Dedifferentiated amniotic fluid mesenchymal stem cell (primary cell): ENCODE measurements at regions not wholly inside any gene's neighbourhood (a gene's known extent, or its start where the extent isn't known, plus 50 kb on each side); places are given as distances from the start of the nearest gene placed in this dataset.

Experiments used
- DNase-seq: peaks from one replicate; pipeline ENCODE4 v3.0.0-alpha.2; 2016; ENCODE audit errors: extremely low spot score

DNA sequence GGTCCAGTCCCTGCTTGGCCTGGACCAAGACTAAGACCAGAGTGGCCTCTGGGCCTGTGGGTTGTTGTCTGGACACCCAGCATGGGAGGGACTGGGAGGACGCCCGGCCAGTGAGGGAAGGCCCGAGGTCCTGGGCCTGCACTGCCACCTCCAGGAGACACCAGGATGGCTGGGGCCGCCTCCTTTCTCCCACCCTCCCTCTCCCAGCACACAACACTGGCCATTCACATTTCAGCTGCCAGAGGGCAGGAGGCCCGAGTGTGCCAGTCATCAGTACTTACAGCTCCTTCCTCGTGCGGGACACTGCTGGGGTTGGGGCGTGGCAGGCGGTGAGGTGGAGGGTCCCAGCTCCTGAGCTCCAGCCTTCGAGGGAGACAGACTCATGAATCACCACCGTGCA, 133.5 kb downstream of the ASB1 start:
- DNase-seq, result no peak

DNA sequence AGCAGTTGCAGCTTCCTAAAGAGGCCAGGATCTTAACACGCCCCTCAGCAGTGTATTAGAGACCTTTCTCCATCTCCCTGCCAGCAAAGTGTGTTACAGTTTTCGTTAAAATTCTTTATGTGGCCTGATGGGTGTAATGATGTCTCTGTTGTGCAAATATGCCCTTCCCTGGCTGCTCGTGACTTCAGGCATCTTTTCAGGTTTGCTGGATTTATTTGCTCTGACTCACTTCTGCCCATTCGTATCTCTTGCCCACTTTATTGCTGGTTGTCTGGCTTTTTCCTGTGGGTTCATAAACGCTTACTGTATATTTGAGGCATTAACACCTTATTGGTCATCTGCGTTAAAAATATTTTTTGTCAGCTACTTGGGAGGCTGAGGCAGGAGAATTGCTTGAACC, 134.5 kb downstream of the ASB1 start:
- DNase-seq, result no peak

DNA sequence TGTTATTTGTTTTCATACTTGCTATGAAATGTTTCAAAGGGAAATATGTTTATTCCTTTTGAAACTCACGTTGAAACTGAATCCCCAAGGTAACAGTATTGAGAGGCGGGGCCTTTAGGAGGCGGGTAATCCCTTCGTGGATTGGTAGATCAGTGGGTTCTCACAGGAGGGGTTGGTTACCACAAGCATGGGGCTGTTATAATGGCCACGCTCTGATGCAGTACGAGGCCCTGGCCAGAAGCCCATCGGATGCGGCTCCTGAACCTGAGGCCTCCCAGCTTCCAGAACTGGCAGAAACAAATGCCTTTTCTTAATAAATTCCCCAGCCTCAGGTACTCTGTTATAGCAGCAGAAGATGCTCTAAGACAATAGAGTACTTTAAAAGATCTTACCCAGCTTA, 135.7 kb downstream of the ASB1 start:
- no peak for DNase-seq

DNA sequence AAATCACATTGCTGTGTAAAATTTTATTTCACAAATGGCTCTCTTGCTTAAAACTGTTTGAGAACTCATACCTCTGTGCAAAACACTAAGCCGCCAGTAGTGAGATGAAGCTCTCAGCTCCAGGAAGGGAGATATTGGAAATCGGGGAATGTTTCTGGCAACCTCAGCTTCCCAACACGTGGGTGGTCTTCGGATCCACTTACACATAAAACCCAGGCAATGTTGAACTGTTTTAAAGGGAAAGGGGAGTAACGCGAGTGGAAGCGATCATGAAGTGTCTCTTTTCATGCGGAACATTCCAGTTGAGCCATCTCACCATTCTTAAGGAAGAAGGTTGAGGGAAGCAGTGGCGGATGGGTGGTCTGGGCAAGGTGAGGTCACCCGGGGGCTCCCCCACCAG, 136.8 kb downstream of the ASB1 start:
- DNase-seq, result no peak

DNA sequence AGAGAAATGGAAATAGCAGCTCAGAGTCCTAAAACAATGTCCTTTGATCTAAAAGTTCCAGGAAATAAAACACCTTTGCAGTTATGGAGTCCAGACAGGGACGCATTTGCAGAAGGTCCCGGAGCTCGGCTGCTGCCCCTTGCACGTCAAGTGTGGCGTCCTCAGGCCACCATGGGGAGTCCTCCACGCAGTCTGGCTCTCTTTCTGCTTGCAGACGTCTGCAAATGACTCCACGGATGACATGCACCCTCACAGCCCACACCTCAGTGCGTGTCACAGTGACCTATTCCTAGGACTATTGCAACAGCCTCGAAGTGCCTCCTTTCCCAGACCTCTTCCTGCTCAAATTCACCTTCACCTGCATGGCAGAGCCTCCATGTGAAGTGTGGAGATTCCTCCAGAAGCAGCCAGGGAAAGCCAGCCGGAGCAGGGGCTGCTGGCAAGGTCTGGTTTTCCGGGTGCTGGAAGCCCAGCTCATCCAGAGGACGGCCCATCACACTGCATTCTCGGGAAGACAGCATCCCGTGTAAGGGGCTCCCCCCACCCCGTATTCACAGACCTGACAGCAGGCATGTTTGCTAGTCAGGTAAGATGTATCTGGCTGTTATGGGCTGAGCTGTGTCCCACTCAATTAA, 137.7 kb downstream of the ASB1 start:
- DNase-seq, result no peak

DNA sequence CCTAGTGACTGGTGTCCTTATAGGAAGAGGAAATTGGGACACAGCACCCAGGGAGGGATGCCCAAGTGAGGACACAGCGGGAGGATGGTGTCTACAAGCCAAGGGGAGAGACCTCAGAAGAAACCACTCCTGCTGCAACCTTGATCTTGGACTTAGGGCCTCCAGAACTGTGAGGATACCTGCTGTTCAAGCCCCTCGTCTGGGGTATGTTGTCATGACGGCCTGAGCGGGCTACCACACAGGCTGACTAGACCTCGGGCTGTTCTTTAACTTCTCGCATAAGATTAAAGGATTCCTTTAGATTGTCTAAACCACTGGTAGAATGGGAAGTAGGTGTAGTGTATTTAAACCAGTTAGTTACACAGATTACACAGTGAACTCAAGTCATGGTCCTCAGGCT, 138.3 kb downstream of the ASB1 start:
- no peak for DNase-seq

DNA sequence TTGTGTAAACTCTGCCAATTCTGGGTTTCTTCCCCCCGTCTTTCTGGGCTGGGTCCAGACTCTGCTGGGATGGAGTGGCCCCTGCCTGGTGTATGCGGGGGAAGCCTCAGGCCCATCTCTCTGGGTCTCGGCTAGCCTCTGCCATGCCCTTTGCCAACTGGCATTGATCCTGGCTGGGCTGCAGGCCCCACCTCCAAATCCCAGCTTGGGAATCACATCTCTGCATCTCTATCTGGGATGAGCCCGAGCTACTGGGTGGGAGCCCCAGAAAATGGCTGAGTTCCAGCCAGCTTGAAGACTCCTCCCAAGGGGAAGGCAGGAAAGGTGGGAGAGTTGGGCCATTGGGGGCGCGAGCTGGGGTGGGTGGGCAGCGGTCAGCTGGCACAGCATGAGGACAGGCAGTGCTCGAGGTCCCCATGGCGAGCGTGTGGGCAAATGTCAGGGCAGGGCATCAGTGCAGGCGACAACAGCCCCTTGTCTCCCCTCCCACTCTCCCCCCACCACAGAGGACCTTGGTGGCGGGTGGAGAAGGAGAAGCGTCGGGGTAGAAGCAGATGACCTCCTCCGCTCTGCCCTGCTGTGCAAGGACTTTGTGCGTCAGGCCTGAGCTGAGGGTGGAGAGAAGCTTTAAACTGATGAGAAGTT, 139.4 kb downstream of the ASB1 start:
- no peak for DNase-seq

DNA sequence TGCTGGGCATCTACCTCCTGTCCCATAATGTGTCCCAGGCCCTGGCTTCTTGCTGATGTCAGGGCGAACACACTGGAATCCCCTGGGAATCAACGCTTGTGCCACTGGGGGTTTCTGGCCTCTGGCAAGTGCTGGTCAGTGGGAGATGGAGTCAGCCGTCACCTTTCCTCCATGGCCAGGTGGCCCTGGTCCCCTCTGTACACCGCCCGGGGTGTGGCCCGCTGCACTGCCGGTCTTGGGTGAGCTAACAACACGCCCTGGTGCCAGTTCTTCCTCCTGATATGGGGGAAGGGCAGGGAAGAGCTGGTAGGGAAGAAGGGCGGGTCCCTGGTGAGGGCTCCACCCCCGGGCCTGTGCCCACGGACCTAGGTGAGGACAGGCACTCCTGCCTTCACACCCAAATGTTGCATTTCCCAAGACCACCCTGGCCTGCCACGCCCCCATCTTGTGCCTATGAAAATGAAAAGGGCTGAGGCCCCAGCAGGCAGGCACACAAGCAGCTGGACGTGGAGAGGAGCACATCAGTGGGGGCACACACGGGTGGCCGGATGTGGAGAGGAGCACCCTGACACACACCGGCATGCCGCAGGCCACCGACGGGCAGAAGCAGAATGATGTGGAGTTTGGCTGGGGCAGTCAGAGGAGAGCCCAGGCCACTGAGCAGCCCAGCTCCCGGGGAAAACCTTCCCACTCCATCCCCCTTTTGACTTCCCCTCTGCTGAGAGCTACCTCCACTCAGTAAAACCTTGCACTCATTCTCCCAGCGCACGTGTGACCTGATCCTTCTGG, 140.5 kb downstream of the ASB1 start:
- DNase-seq, result no peak

DNA sequence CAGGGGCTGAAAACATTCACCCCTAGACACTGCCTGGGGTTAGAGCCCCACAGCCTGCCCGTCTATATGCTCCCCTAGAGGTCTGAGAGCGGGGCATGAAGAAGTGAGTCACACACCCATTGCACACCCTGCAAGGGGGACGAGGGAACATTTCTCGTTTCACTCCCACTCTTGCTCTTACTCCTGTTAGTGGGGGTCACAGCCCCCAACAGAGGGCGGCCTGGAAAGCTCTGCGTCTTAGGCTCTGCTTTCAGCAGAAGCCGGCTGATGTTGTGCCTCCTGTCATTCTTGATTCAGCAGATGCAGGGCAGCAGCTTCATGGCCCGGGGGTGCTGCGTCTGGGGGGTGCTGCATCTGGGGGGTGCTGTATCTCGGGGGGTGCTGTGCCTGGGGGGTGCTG, 141.3 kb downstream of the ASB1 start:
- no peak for DNase-seq

DNA sequence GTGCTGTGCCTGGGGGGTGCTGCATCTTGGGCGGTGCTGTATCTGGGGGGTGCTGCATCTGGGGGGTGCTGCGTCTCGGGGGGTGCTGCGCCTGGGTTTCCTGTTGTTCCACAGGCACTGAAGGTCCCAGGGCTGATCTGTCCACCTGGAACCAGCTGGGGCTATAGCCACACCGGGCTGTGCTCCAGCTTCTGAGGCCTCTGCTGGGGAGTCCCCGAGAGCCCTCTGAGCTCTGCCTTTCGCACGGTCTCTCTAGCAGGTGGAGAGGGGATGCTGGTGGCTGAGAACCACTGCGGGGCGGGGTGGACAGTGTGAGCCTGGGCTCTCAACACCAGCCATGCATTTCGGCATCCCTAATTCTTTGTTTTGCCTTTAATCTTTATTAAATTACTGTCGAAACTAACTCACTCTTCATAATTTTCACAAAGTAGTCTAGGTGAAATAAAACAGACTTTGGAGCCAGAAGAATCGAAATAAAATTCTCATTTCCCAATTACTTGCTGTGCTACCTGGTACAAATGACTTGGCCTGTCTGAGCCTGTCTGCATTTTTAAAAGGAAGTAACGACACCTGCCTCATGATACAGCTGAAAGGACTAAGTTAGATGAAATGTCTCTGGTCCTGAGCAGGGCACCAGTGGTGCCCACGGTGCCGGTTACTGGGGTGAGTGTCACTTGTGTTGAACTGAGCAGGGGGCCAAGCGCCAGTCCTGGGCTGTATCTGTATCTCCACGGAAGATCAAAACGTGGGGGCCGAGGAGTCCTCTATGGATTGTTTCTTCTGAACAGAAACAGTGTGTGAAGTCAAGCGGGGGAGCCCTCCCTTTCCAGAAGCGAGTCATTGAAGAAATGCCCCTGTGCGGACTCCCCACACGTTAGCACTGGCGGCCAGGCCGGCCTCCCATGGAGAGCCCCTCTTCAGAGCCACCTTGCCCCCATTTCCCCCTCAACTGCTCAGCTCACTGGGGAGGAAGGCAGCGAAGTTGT, 142.0 kb downstream of the ASB1 start:
- DNase-seq, result no peak

DNA sequence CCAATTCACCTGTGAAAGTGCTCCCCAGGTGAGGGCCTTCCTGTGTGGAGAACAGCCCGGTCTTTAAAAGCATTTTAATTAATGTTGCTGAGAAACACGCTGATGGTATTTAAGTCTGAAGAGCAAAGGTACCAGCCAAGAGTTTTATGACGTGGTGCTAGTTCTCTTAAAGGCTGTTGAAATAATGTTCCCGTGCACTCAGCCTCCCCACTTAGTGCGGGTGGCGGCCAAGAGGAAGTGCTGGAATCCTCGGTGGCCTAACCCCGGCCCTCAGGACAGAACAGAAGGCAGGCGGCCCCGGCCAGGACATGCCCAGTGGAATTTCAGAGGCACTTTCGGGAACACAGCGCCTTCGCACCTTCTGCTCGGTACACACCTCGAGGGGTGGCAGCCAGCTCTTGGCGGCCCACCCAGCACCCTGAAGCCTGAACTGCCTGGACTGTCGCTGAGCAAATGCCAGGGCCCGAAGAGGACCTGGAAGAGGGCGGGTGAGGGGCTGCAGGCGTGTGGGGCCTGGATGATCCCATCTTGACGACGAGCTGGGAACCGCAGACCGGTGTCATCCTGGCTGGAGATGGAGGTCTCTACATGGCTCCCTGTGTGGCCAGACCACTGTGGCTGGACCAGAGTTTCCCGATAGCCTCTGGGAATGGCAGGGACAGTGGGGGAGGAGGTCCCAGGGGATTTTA, 142.9 kb downstream of the ASB1 start:
- no peak for DNase-seq

DNA sequence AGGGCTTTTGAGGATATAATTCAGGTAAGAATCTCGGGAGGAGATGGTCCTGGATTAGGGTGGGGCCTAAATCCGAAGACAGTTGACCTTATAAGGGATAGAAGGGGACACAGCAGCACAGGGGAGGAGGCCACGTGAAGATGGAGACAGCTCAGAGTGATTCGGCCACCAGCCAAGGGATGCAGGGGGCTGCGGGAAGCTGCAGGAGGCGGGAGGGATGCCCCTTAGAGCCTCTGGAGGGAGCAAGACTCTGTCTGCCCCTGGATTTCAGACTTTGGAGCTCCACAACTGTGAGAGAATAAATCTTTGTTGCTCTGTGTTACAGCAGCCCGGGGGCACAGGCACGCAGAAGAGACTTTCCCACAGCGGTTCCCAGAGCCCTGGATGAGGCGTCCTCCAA, 143.7 kb downstream of the ASB1 start:
- no peak for DNase-seq

DNA sequence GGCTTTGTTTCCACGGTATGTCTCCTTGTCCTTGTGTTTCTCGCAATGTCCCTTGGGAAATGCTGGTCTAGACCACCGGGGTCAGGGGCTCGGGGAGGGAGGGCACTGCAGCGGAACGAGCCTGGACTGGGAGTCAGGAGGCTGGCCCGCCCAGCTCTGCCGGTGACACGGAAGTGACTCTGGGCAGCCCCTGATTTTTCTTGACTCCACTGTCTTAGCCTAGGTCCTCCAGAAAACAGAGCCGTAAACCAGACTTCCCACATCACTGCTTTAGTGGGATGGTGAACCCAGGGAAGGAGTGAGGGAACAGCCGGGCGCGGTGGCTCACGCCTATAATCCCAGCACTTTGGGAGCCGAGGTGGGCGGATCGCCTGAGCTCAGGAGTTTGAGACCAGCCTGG, 144.2 kb downstream of the ASB1 start:
- DNase-seq, result no peak

DNA sequence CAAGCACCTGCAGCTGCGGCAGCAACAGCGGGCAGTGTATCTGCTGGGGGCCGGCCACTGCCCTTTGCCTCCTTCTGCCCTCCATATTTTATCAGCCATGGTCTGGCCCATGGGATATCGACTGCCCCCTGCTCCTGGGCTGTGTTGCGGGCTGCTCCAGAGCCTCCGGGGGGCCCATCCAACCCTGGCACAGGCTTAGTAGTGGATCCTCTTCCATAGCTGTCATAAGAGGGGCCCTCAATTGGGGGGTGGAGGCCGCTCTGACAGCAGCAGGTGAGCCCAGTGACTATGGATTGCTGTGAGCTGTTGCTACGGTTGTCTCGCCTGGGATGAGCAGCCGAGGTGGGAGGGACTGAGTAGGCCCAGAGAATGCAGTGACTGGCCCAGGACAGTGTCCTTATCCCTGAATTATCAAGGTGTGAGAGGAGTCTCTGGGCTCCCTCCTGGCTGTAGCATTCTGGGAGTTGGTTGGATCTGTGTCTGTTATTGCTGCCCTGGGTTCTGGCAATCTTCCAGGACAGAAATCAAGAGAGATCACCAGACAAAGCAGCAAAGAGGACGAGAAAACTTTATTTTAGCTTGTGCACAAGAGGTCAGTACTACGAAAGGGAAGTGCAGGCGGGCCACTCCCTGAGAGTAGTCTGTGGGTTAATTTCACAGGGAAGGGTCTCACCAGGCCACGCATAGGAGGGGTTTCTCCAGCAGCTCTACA, 145.1 kb downstream of the ASB1 start:
- no peak for DNase-seq

DNA sequence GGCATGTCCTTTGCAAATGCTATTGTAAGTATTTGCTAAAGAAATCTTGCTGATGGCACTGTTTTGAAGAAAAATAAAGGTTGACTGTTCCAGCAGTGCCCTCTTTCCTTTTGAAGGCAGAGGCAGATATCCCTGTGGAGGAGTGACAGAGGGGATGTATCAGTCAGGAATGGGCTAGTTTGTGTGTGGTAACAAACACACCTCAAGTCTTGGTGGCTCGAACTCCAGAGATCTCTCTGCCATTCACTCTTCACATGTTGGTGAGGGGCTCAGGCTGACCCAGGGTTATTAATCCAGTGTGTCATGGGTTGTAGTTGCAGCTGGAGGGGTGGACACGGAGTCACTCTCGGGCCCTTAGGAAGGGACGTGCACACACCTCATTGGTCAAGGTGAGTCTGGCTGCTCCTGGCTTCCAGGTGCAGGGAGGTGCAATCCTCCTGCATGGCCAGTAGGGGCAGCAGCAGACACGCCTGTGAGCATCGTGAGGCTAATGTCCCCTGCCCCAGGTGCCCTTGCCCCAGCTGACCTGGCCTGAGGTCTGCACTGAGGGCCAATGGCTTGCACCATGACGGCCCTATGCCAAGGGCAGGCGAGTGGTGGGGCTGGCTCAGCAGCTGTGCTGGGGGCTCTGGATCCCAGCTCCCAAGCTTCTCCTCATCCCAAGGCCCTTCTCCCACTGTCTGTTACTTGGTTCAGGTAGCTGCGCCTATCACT, 146.5 kb downstream of the ASB1 start:
- no peak for DNase-seq

DNA sequence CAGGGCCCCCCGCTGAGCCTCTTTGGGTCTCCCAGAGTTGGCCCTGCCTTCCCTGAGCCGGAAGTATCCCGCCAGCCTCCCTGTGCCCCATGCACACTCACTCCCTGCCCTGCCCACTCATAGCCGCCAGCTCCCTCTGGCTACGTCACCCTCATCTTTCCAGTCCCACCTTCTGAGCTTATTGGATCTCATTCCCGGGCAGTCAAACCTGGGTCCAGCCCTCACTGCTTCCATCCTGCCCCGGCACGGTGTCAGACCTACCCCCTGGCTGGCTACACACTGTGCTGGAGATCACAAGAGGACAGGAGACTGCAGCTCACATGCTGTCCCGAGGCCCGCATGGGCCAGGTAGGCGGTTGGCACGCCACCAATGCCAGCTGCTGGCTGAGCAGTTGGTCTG, 147.2 kb downstream of the ASB1 start:
- no peak for DNase-seq

DNA sequence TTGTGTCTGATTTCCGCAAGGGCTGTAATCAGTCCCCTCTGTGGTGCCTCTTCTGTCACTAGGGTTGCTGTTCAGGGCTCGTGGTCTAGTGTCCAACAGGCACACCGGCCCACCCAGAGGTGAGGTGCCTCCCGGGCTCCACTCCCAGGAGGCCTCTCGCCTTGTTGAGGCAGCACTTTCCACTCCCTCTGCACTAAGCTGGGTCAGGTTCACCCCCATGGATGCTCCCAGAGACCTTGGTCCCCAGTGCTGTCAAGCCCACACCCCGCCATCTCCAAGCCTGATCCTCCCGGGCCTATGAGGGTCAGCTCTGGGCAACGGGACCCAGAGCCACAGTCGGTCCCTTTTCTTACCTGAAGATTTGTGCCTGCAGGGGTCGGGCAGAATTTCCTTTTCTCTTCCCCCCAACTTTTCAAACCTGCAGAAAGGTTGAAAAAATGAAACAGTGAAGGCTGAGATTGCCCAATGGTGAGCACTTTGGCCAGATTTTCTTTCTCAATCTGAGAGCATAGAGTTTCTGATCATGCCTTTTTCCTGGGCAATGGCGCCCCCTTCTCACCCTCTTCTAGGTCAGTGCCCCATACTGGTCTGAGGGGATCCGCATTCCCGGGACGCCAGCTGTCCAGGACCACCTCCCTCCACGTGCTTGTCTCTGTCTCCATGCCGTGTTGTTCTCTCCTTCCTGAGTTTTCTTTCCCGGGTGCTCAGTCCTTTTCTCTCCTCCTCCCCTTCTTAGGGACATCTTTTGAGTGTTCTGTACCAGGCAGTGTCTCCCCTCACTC, 148.0 kb downstream of the ASB1 start:
- no peak for DNase-seq

DNA sequence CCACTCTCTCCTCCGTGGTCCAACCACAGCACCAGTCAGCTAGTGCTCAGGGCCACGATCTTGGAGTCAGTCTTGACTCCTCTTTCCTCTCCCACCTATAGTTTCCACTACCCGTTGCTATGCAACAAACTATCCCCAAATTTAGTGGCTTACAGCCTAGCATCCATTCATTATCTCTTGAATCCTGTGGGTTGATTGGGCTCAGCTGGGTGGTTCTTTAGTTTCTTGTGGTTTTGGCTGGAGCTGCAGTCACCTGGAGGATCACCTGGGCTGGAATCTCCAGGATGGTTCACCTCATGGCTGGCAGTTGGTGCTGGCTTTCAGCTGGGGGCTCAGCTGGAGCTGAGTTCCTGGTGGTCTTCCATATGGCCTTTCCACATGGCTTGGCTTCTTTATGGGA, 149.9 kb downstream of the ASB1 start:
- DNase-seq, result no peak

DNA sequence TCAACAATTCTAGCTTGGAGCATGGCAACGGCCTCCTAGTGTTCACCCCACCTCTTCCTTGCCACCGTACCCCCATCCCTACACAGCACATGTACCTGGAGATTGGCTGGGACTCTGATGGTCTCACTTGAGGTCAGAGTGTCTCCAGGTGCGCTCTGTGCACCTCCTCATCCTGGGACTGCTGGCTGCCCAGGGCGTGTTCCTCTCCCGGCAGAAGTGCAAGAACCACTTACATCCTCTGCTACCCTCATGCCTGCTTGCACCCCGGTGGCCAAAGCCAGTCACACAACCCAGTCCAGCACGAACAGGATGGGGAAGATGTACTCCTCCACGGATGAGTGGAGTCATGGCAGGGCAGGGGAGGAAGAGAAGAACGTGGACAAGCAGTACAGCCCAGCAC, 151.5 kb downstream of the ASB1 start:
- no peak for DNase-seq
